BLaER1 treated with 17β-estradiol and CSF1 and Interleukin-3, amounts not matched to agents 10 nM and 100 nM (cell line): ENCODE measurements at regions not wholly inside any gene's neighbourhood (a gene's known extent, or its start where the extent isn't known, plus 50 kb on each side); places are given as distances from the start of the nearest gene placed in this dataset.

Source experiments
- H3K27ac ChIP-seq, 11 experiments: shearing (Covaris generic); formaldehyde crosslinking; 2 replicates each; pipeline ENCODE4 v1.8.1; 2022
- H3K27me3 ChIP-seq, 11 experiments: shearing (Covaris generic); formaldehyde crosslinking; 2 replicates each; pipeline ENCODE4 v1.8.1; 2022
- H3K36me3 ChIP-seq, 11 experiments: shearing (Covaris generic); formaldehyde crosslinking; 2 replicates each; pipeline ENCODE4 v1.8.1; 2022
- H3K4me1 ChIP-seq, 10 experiments: shearing (Covaris generic); formaldehyde crosslinking; 2 replicates each; pipeline ENCODE4 v1.8.1; 2022
- H3K4me2 ChIP-seq, 11 experiments: shearing (Covaris generic); formaldehyde crosslinking; 2 replicates each; pipeline ENCODE4 v1.8.1; 2022
- H3K4me3 ChIP-seq, 10 experiments: shearing (Covaris generic); formaldehyde crosslinking; 2 replicates each; pipeline ENCODE4 v1.8.1; 2022
- H3K9ac ChIP-seq, 11 experiments: shearing (Covaris generic); formaldehyde crosslinking; 2 replicates each; pipeline ENCODE4 v1.8.1; 2022
- H3K9me3 ChIP-seq, 11 experiments: shearing (Covaris generic); formaldehyde crosslinking; replicated peaks in 1 of 11; 2 replicates each; pipeline ENCODE4 v1.8.1; 2022
- H4K20me1 ChIP-seq, 11 experiments: shearing (Covaris generic); formaldehyde crosslinking; 2 replicates each; pipeline ENCODE4 v1.8.1; 2022
- Cebpa-rat ChIP-seq, 11 experiments: shearing (Covaris generic); IDR thresholded peaks; 2 replicates each; pipeline ENCODE4 v1.8.1; 2022

DNA sequence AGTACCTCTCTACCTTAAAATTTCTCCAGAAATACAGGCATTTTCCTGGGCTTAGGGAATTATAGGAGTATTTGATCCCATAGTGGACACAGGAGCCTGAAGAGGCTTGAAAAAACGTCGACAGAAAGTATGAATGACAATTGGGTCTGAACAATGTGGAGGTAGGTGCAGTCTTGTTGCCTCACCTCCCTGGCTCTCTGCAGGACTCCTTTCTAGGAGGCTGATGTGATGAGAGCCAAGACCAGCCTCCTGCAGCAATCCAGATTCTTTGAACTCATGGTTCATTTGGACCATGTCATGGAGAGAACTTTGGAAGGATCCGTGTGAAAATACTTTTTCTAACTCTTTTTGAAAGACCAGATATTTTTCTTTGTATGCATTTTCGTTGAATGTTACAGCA lies 50.5 kb upstream of the MTF2 start:
- TF ChIP-seq Cebpa-rat (IDR thresholded peaks at IDR 0.05): no peak
- no peak overlapping the region for H3K9ac ChIP-seq
- peaks cover 0 to 9% (median 0%) of the 10 kb centered on the region in 11 experiments; a peak in 3 of 22 replicates for H3K9me3 ChIP-seq
- H3K27ac ChIP-seq: no peak overlapping the region; a peak in 1 of 22 replicates
- H3K4me1 ChIP-seq: peaks cover 17 to 57% (median 35%) of the 10 kb centered on the region in 10 experiments
- peak overlapping the region in 2 of 11 experiments; percentile 8 to 30; a peak in 3 of 22 replicates for H3K4me2 ChIP-seq
- H3K27me3 ChIP-seq: no peaks in the 10 kb centered on the region
- no peak overlapping the region for H3K4me3 ChIP-seq
- H4K20me1 ChIP-seq: no peaks in the 10 kb centered on the region
- no peaks in the 10 kb centered on the region for H3K36me3 ChIP-seq
